H1 (cell line): ENCODE measurements at regions not wholly inside any gene's neighbourhood (a gene's known extent, or its start where the extent isn't known, plus 50 kb on each side); places are given as distances from the start of the nearest gene placed in this dataset.

ENCODE experiments used
- CTCF ChIA-PET: fragments of 300-600 bp; sonication (Branson Sonifier 250); formaldehyde crosslinking; loops from one replicate; lab custom pipeline; 2021; ENCODE audit not compliant: partially characterized antibody; lab: Charles Lee
- POLR2A ChIA-PET: fragments of 300-600 bp; sonication (Branson Sonifier 250); formaldehyde crosslinking; loops from one replicate; lab custom pipeline; 2021; ENCODE audit warnings: inconsistent platforms; ENCODE audit not compliant: partially characterized antibody; lab: Charles Lee
- DNase-seq, 2 experiments: peaks; one replicate each; pipeline versions ENCODE4 v3.0.0 to v3.0.0-alpha.2; 2010 to 2022; ENCODE audit warnings: low spot score in 2 of 2, low read depth in 1 of 2, mixed read lengths in 1 of 2
- FAIRE-seq: peaks from 2 replicates; lab custom pipeline; 2011; peaks lifted over from hg19 to GRCh38; lab: Jason Lieb, UNC
- H2AFZ ChIP-seq: 2 replicates; pipeline ENCODE4 v1.8.1; 2012; ENCODE audit warnings: low read length, inconsistent platforms
- H2AK5ac ChIP-seq: 2 replicates; pipeline ENCODE4 v1.6.1; 2013; ENCODE audit warnings: low read depth, low read length
- H2BK120ac ChIP-seq: replicated peaks from 2 replicates; pipeline ENCODE3; 2013; ENCODE audit warnings: low read depth, low read length, inconsistent platforms
- H2BK12ac ChIP-seq: 2 replicates; pipeline ENCODE4 v1.6.1; 2013; ENCODE audit warnings: low read depth, low read length
- H2BK15ac ChIP-seq: 2 replicates; pipeline ENCODE4 v1.6.1; 2013; ENCODE audit warnings: low read length
- H2BK20ac ChIP-seq: 2 replicates; pipeline ENCODE4 v1.6.1; 2013; ENCODE audit warnings: low read length
- H2BK5ac ChIP-seq: 2 replicates; pipeline ENCODE4 v1.6.1; 2013; ENCODE audit warnings: low read depth, low read length
- H3K14ac ChIP-seq: 2 replicates; pipeline ENCODE4 v1.6.1; 2013; ENCODE audit warnings: inconsistent platforms; ENCODE audit not compliant: insufficient read length
- H3K18ac ChIP-seq: 2 replicates; pipeline ENCODE4 v1.6.1; 2013; ENCODE audit warnings: low read length; ENCODE audit errors: extremely low read depth
- H3K23ac ChIP-seq: 2 replicates; pipeline ENCODE4 v1.6.1; 2013; ENCODE audit warnings: inconsistent platforms; ENCODE audit not compliant: insufficient read length
- H3K23me2 ChIP-seq: 2 replicates; pipeline ENCODE4 v1.6.1; 2013; ENCODE audit warnings: low read depth, low read length
- H3K27ac ChIP-seq: 2 replicates; pipeline ENCODE4 v1.6.1; 2011; ENCODE audit warnings: low read depth, low read length, inconsistent platforms
- H3K27me3 ChIP-seq, 4 experiments: replicated peaks in 1 of 4; 1 replicate in 1 of 4; 2 replicates in 3 of 4; pipeline versions ENCODE4 v1.6.1 to v1.8.1; 2011 to 2013; ENCODE audit warnings: low read length in 3 of 4, mild to moderate bottlenecking in 3 of 4, inconsistent platforms in 2 of 4, mixed read lengths in 2 of 4, moderate library complexity in 1 of 4; ENCODE audit not compliant: control insufficient read depth in 3 of 4, insufficient read depth in 3 of 4; ENCODE audit errors: extremely low read depth in 1 of 4
- H3K36me3 ChIP-seq, 4 experiments: 2 replicates each; pipeline versions ENCODE4 v1.6.1 to v1.8.1; 2011 to 2013; ENCODE audit warnings: mild to moderate bottlenecking in 4 of 4, low read length in 3 of 4, moderate library complexity in 2 of 4, control low read depth in 1 of 4, inconsistent platforms in 1 of 4; ENCODE audit not compliant: insufficient read depth in 4 of 4, control insufficient read depth in 2 of 4
- H3K4ac ChIP-seq: replicated peaks from 2 replicates; pipeline ENCODE3; 2013; ENCODE audit warnings: low read length, low read depth, mixed read lengths, inconsistent platforms; ENCODE audit not compliant: insufficient read length
- H3K4me1 ChIP-seq, 4 experiments: replicated peaks in 1 of 4; 1 replicate in 1 of 4; 2 replicates in 3 of 4; pipeline versions ENCODE4 v1.6.1 to v1.8.1; 2011 to 2013; ENCODE audit warnings: low read length in 3 of 4, inconsistent platforms in 2 of 4, mixed read lengths in 1 of 4; ENCODE audit not compliant: insufficient read depth in 4 of 4, control insufficient read depth in 3 of 4
- H3K4me2 ChIP-seq, 2 experiments: 2 replicates each; pipeline versions ENCODE4 v1.6.1 to v1.8.1; 2011 to 2013; ENCODE audit warnings: low read depth in 2 of 2, low read length in 2 of 2, control low read depth in 1 of 2, inconsistent platforms in 1 of 2, mild to moderate bottlenecking in 1 of 2; ENCODE audit not compliant: insufficient read depth in 1 of 2
- H3K4me3 ChIP-seq, 4 experiments: fragments of 200-600, 300-600 bp in 1 of 4; sonication (generic), shearing (Covaris generic), sonication (Bioruptor Twin) in 1 of 4; 2 replicates each; pipeline versions ENCODE4 v1.5.1 to v1.8.1; 2011 to 2016; ENCODE audit warnings: low read length in 4 of 4, low read depth in 3 of 4, control low read depth in 2 of 4, inconsistent platforms in 2 of 4, mild to moderate bottlenecking in 2 of 4, mixed read lengths in 1 of 4, moderate library complexity in 1 of 4; ENCODE audit not compliant: insufficient read depth in 2 of 4; ENCODE audit errors: extremely low read depth in 1 of 4
- H3K56ac ChIP-seq: replicated peaks from 2 replicates; pipeline ENCODE3; 2013; ENCODE audit warnings: low read depth, mild to moderate bottlenecking, mixed read lengths, low read length, inconsistent platforms; ENCODE audit not compliant: insufficient read length
- H3K79me1 ChIP-seq: 2 replicates; pipeline ENCODE4 v1.6.1; 2013; ENCODE audit warnings: low read depth, low read length, control low read depth
- H3K79me2 ChIP-seq, 2 experiments: 2 replicates each; pipeline versions ENCODE4 v1.6.1 to v1.8.1; 2012 to 2013; ENCODE audit warnings: low read length in 2 of 2, mild to moderate bottlenecking in 2 of 2, inconsistent platforms in 1 of 2; ENCODE audit not compliant: insufficient read depth in 2 of 2, control insufficient read depth in 1 of 2
- H3K9ac ChIP-seq, 4 experiments: replicated peaks in 1 of 4; 1 replicate in 1 of 4; 2 replicates in 3 of 4; pipeline versions ENCODE4 v1.6.1 to v1.8.1; 2011 to 2013; ENCODE audit warnings: low read depth in 3 of 4, low read length in 3 of 4, control low read depth in 2 of 4, mild to moderate bottlenecking in 2 of 4, moderate library complexity in 2 of 4, inconsistent platforms in 1 of 4; ENCODE audit errors: extremely low read depth in 1 of 4
- H3K9me3 ChIP-seq, 2 experiments: 2 replicates each; pipeline versions ENCODE4 v1.6.1 to v1.8.1; 2012 to 2013; ENCODE audit warnings: mild to moderate bottlenecking in 2 of 2, moderate library complexity in 2 of 2, control low read depth in 1 of 2, inconsistent platforms in 1 of 2, low read depth in 1 of 2, low read length in 1 of 2, mixed read lengths in 1 of 2; ENCODE audit not compliant: insufficient read depth in 2 of 2
- H4K20me1 ChIP-seq, 2 experiments: replicated peaks in 1 of 2; 2 replicates each; pipeline versions ENCODE3 to v1.8.1; 2011 to 2013; ENCODE audit warnings: inconsistent platforms in 2 of 2, low read length in 2 of 2, mild to moderate bottlenecking in 1 of 2; ENCODE audit not compliant: insufficient read depth in 2 of 2, control insufficient read depth in 1 of 2
- H4K5ac ChIP-seq: 2 replicates; pipeline ENCODE4 v1.6.1; 2013; ENCODE audit warnings: low read length, low read depth, mixed read lengths, inconsistent platforms; ENCODE audit not compliant: insufficient read length
- H4K8ac ChIP-seq: 2 replicates; pipeline ENCODE4 v1.8.0; 2013; ENCODE audit warnings: mild to moderate bottlenecking, moderate library complexity, low read length, inconsistent platforms; ENCODE audit not compliant: insufficient read depth; ENCODE audit errors: extremely low read depth
- H4K91ac ChIP-seq: replicated peaks from 2 replicates; pipeline ENCODE3; 2013; ENCODE audit warnings: low read length, mixed read lengths, inconsistent platforms; ENCODE audit not compliant: insufficient read length
- BACH1 ChIP-seq: IDR thresholded peaks from 2 replicates; pipeline ENCODE4 v1.6.1; 2012; ENCODE audit warnings: low read length, improper control_type of control experiment
- BRCA1 ChIP-seq: IDR thresholded peaks from 2 replicates; pipeline ENCODE4 v1.6.1; 2012; ENCODE audit warnings: low read depth, low read length, improper control_type of control experiment
- CHD1 ChIP-seq: IDR thresholded peaks from 2 replicates; pipeline ENCODE4 v1.6.1; 2012; ENCODE audit warnings: low read depth, low read length, improper control_type of control experiment
- HDAC2 ChIP-seq, 2 experiments: fragments of 300-600 bp in 1 of 2; sonication (generic) in 1 of 2; IDR thresholded peaks; 2 replicates each; pipeline ENCODE4 v1.6.1; 2011 to 2012; ENCODE audit warnings: low read depth in 2 of 2, low read length in 2 of 2, mild to moderate bottlenecking in 2 of 2, moderate library complexity in 2 of 2, borderline replicate concordance in 1 of 2, inconsistent platforms in 1 of 2
- JUN ChIP-seq: IDR thresholded peaks from 2 replicates; pipeline ENCODE4 v1.6.1; 2011; ENCODE audit warnings: low read depth, mild to moderate bottlenecking, improper control_type of control experiment, low read length
- MAX ChIP-seq: IDR thresholded peaks from 2 replicates; pipeline ENCODE4 v1.6.1; 2012; ENCODE audit warnings: inconsistent platforms
- NANOG ChIP-seq: IDR thresholded peaks from 2 replicates; pipeline ENCODE4 v1.6.1; 2011; ENCODE audit warnings: low read length, low read depth, mild to moderate bottlenecking, inconsistent platforms; ENCODE audit not compliant: insufficient read depth, poor library complexity, severe bottlenecking
- POLR2AphosphoS5 ChIP-seq: IDR thresholded peaks from 2 replicates; pipeline ENCODE4 v1.6.1; 2011; ENCODE audit warnings: low read depth, low read length
- RNF2 ChIP-seq: fragments of 200-900, 300-1000 bp; sonication (generic); IDR thresholded peaks from 2 replicates; pipeline ENCODE4 v1.7.1; 2016; ENCODE audit warnings: borderline replicate concordance, low read depth, mild to moderate bottlenecking, antibody characterized with exemption, low read length; ENCODE audit not compliant: poor library complexity, severe bottlenecking; ENCODE audit errors: missing control alignments
- SP1 ChIP-seq: IDR thresholded peaks from 2 replicates; pipeline ENCODE4 v1.6.1; 2011; ENCODE audit warnings: low read depth, low read length
- TBP ChIP-seq: IDR thresholded peaks from 2 replicates; pipeline ENCODE4 v1.6.1; 2011; ENCODE audit warnings: low read depth, low read length, improper control_type of control experiment
- USF2 ChIP-seq: IDR thresholded peaks from 2 replicates; pipeline ENCODE4 v1.6.1; 2011; ENCODE audit warnings: low read length, improper control_type of control experiment
- WGBS, 2 experiments: shearing (Covaris generic) in 1 of 2; methylation state at CpG; one replicate each; pipeline versions ENCODE4 v1.1.6 to v1.1.7; 2013 to 2015; ENCODE audit warnings: low lambda C conversion rate in 2 of 2, mixed read lengths in 2 of 2, inconsistent platforms in 1 of 2, low coverage in 1 of 2, missing lambda C conversion rate in 1 of 2; ENCODE audit not compliant: insufficient replicate concordance in 2 of 2, insufficient coverage in 1 of 2, insufficient read length in 1 of 2; ENCODE audit errors: extremely low coverage in 1 of 2, missing lambda C conversion rate in 1 of 2; 5-methylcytosine and 5-hydroxymethylcytosine counted together

- no peaks in the 10 kb centered on the region for H3K27me3 ChIP-seq
- no peak overlapping the region for H4K91ac ChIP-seq
- no peak overlapping the region for H3K4me2 ChIP-seq
- CTCF ChIA-PET, result no interaction called here
- no peaks in the 10 kb centered on the region for H3K79me2 ChIP-seq
- H3K4me3 ChIP-seq, result no peak overlapping the region
- H3K56ac ChIP-seq, result no peak overlapping the region
- no peak overlapping the region for H3K27ac ChIP-seq
- H2AK5ac ChIP-seq, result no peak overlapping the region
- H2BK15ac ChIP-seq, result no peak overlapping the region
- H3K9me3 ChIP-seq, result no peaks in the 10 kb centered on the region
- no peak for DNase-seq
- FAIRE-seq, result no peak
- no peak overlapping the region for H4K5ac ChIP-seq
- no peak overlapping the region for H3K18ac ChIP-seq
- H2BK5ac ChIP-seq, result no peak overlapping the region
- H3K23ac ChIP-seq, result no peak overlapping the region
- H3K4ac ChIP-seq, result no peak overlapping the region
- no peaks in the 10 kb centered on the region for H3K4me1 ChIP-seq
- no peak overlapping the region for H2AFZ ChIP-seq
- no peak overlapping the region for H2BK12ac ChIP-seq
- H3K36me3 ChIP-seq, result no peaks in the 10 kb centered on the region
- WGBS, 2 experiments, result 95% methylated on average over 8 of the region's 8 CpGs; no CpG with 5 or more reads in 1 of the 2 experiments
- H4K8ac ChIP-seq, result no peak overlapping the region
- no peaks in the 10 kb centered on the region for H3K23me2 ChIP-seq
- H4K20me1 ChIP-seq, result no peaks in the 10 kb centered on the region
- H3K14ac ChIP-seq, result no peak overlapping the region
- no peak overlapping the region for H2BK120ac ChIP-seq
- H3K79me1 ChIP-seq, result no peaks in the 10 kb centered on the region
- POLR2A ChIA-PET, result no interaction called here
- H3K9ac ChIP-seq, result no peak overlapping the region
- H2BK20ac ChIP-seq, result no peak overlapping the region
- TF ChIP-seq JUN (no peak), SP1 (no peak), USF2 (no peak), HDAC2 (IDR thresholded peaks at IDR 0.05; ENCODE audit: borderline replicate concordance in 1 of 2, low read depth in 2 of 2, low read length in 2 of 2) (no peak), TBP (no peak), RNF2 (no peak), BACH1 (no peak), MAX (no peak), NANOG (no peak), CHD1 (no peak), BRCA1 (no peak), POLR2AphosphoS5 (no peak)
Measured at GRCh38 chr14:98411154-98411553, 860.8 kb downstream of the BCL11B start.
